H1 (cell line): ENCODE measurements at regions not wholly inside any gene's neighbourhood (a gene's known extent, or its start where the extent isn't known, plus 50 kb on each side); places are given as distances from the start of the nearest gene placed in this dataset.

Source experiments
- CTCF ChIA-PET: fragments of 300-600 bp; sonication (Branson Sonifier 250); formaldehyde crosslinking; loops from one replicate; lab custom pipeline; 2021; ENCODE audit not compliant: partially characterized antibody; lab: Charles Lee
- POLR2A ChIA-PET: fragments of 300-600 bp; sonication (Branson Sonifier 250); formaldehyde crosslinking; loops from one replicate; lab custom pipeline; 2021; ENCODE audit warnings: inconsistent platforms; ENCODE audit not compliant: partially characterized antibody; lab: Charles Lee
- DNase-seq, 2 experiments: peaks; one replicate each; pipeline versions ENCODE4 v3.0.0 to v3.0.0-alpha.2; 2010 to 2022; ENCODE audit warnings: low spot score in 2 of 2, low read depth in 1 of 2, mixed read lengths in 1 of 2
- FAIRE-seq: peaks from 2 replicates; lab custom pipeline; 2011; peaks lifted over from hg19 to GRCh38; lab: Jason Lieb, UNC
- H2AFZ ChIP-seq: 2 replicates; pipeline ENCODE4 v1.8.1; 2012; ENCODE audit warnings: low read length, inconsistent platforms
- H2AK5ac ChIP-seq: 2 replicates; pipeline ENCODE4 v1.6.1; 2013; ENCODE audit warnings: low read depth, low read length
- H2BK120ac ChIP-seq: replicated peaks from 2 replicates; pipeline ENCODE3; 2013; ENCODE audit warnings: low read depth, low read length, inconsistent platforms
- H2BK12ac ChIP-seq: 2 replicates; pipeline ENCODE4 v1.6.1; 2013; ENCODE audit warnings: low read depth, low read length
- H2BK15ac ChIP-seq: 2 replicates; pipeline ENCODE4 v1.6.1; 2013; ENCODE audit warnings: low read length
- H2BK20ac ChIP-seq: 2 replicates; pipeline ENCODE4 v1.6.1; 2013; ENCODE audit warnings: low read length
- H2BK5ac ChIP-seq: 2 replicates; pipeline ENCODE4 v1.6.1; 2013; ENCODE audit warnings: low read depth, low read length
- H3K14ac ChIP-seq: 2 replicates; pipeline ENCODE4 v1.6.1; 2013; ENCODE audit warnings: inconsistent platforms; ENCODE audit not compliant: insufficient read length
- H3K18ac ChIP-seq: 2 replicates; pipeline ENCODE4 v1.6.1; 2013; ENCODE audit warnings: low read length; ENCODE audit errors: extremely low read depth
- H3K23ac ChIP-seq: 2 replicates; pipeline ENCODE4 v1.6.1; 2013; ENCODE audit warnings: inconsistent platforms; ENCODE audit not compliant: insufficient read length
- H3K23me2 ChIP-seq: 2 replicates; pipeline ENCODE4 v1.6.1; 2013; ENCODE audit warnings: low read depth, low read length
- H3K27ac ChIP-seq: 2 replicates; pipeline ENCODE4 v1.6.1; 2011; ENCODE audit warnings: low read depth, low read length, inconsistent platforms
- H3K27me3 ChIP-seq, 4 experiments: replicated peaks in 1 of 4; 1 replicate in 1 of 4; 2 replicates in 3 of 4; pipeline versions ENCODE4 v1.6.1 to v1.8.1; 2011 to 2013; ENCODE audit warnings: low read length in 3 of 4, mild to moderate bottlenecking in 3 of 4, inconsistent platforms in 2 of 4, mixed read lengths in 2 of 4, moderate library complexity in 1 of 4; ENCODE audit not compliant: control insufficient read depth in 3 of 4, insufficient read depth in 3 of 4; ENCODE audit errors: extremely low read depth in 1 of 4
- H3K36me3 ChIP-seq, 4 experiments: 2 replicates each; pipeline versions ENCODE4 v1.6.1 to v1.8.1; 2011 to 2013; ENCODE audit warnings: mild to moderate bottlenecking in 4 of 4, low read length in 3 of 4, moderate library complexity in 2 of 4, control low read depth in 1 of 4, inconsistent platforms in 1 of 4; ENCODE audit not compliant: insufficient read depth in 4 of 4, control insufficient read depth in 2 of 4
- H3K4ac ChIP-seq: replicated peaks from 2 replicates; pipeline ENCODE3; 2013; ENCODE audit warnings: low read length, low read depth, mixed read lengths, inconsistent platforms; ENCODE audit not compliant: insufficient read length
- H3K4me1 ChIP-seq, 4 experiments: replicated peaks in 1 of 4; 1 replicate in 1 of 4; 2 replicates in 3 of 4; pipeline versions ENCODE4 v1.6.1 to v1.8.1; 2011 to 2013; ENCODE audit warnings: low read length in 3 of 4, inconsistent platforms in 2 of 4, mixed read lengths in 1 of 4; ENCODE audit not compliant: insufficient read depth in 4 of 4, control insufficient read depth in 3 of 4
- H3K4me2 ChIP-seq, 2 experiments: 2 replicates each; pipeline versions ENCODE4 v1.6.1 to v1.8.1; 2011 to 2013; ENCODE audit warnings: low read depth in 2 of 2, low read length in 2 of 2, control low read depth in 1 of 2, inconsistent platforms in 1 of 2, mild to moderate bottlenecking in 1 of 2; ENCODE audit not compliant: insufficient read depth in 1 of 2
- H3K4me3 ChIP-seq, 4 experiments: fragments of 200-600, 300-600 bp in 1 of 4; sonication (generic), shearing (Covaris generic), sonication (Bioruptor Twin) in 1 of 4; 2 replicates each; pipeline versions ENCODE4 v1.5.1 to v1.8.1; 2011 to 2016; ENCODE audit warnings: low read length in 4 of 4, low read depth in 3 of 4, control low read depth in 2 of 4, inconsistent platforms in 2 of 4, mild to moderate bottlenecking in 2 of 4, mixed read lengths in 1 of 4, moderate library complexity in 1 of 4; ENCODE audit not compliant: insufficient read depth in 2 of 4; ENCODE audit errors: extremely low read depth in 1 of 4
- H3K56ac ChIP-seq: replicated peaks from 2 replicates; pipeline ENCODE3; 2013; ENCODE audit warnings: low read depth, mild to moderate bottlenecking, mixed read lengths, low read length, inconsistent platforms; ENCODE audit not compliant: insufficient read length
- H3K79me1 ChIP-seq: 2 replicates; pipeline ENCODE4 v1.6.1; 2013; ENCODE audit warnings: low read depth, low read length, control low read depth
- H3K79me2 ChIP-seq, 2 experiments: 2 replicates each; pipeline versions ENCODE4 v1.6.1 to v1.8.1; 2012 to 2013; ENCODE audit warnings: low read length in 2 of 2, mild to moderate bottlenecking in 2 of 2, inconsistent platforms in 1 of 2; ENCODE audit not compliant: insufficient read depth in 2 of 2, control insufficient read depth in 1 of 2
- H3K9ac ChIP-seq, 4 experiments: replicated peaks in 1 of 4; 1 replicate in 1 of 4; 2 replicates in 3 of 4; pipeline versions ENCODE4 v1.6.1 to v1.8.1; 2011 to 2013; ENCODE audit warnings: low read depth in 3 of 4, low read length in 3 of 4, control low read depth in 2 of 4, mild to moderate bottlenecking in 2 of 4, moderate library complexity in 2 of 4, inconsistent platforms in 1 of 4; ENCODE audit errors: extremely low read depth in 1 of 4
- H3K9me3 ChIP-seq, 2 experiments: 2 replicates each; pipeline versions ENCODE4 v1.6.1 to v1.8.1; 2012 to 2013; ENCODE audit warnings: mild to moderate bottlenecking in 2 of 2, moderate library complexity in 2 of 2, control low read depth in 1 of 2, inconsistent platforms in 1 of 2, low read depth in 1 of 2, low read length in 1 of 2, mixed read lengths in 1 of 2; ENCODE audit not compliant: insufficient read depth in 2 of 2
- H4K20me1 ChIP-seq, 2 experiments: replicated peaks in 1 of 2; 2 replicates each; pipeline versions ENCODE3 to v1.8.1; 2011 to 2013; ENCODE audit warnings: inconsistent platforms in 2 of 2, low read length in 2 of 2, mild to moderate bottlenecking in 1 of 2; ENCODE audit not compliant: insufficient read depth in 2 of 2, control insufficient read depth in 1 of 2
- H4K5ac ChIP-seq: 2 replicates; pipeline ENCODE4 v1.6.1; 2013; ENCODE audit warnings: low read length, low read depth, mixed read lengths, inconsistent platforms; ENCODE audit not compliant: insufficient read length
- H4K8ac ChIP-seq: 2 replicates; pipeline ENCODE4 v1.8.0; 2013; ENCODE audit warnings: mild to moderate bottlenecking, moderate library complexity, low read length, inconsistent platforms; ENCODE audit not compliant: insufficient read depth; ENCODE audit errors: extremely low read depth
- H4K91ac ChIP-seq: replicated peaks from 2 replicates; pipeline ENCODE3; 2013; ENCODE audit warnings: low read length, mixed read lengths, inconsistent platforms; ENCODE audit not compliant: insufficient read length
- CBX5 ChIP-seq: fragments of 300-800, 300-1000 bp; sonication (generic); IDR thresholded peaks from 2 replicates; pipeline ENCODE4 v1.7.1; 2016; ENCODE audit warnings: antibody characterized with exemption, low read length, low read depth
- EZH2 ChIP-seq: fragments of 200-600 bp; sonication (generic); IDR thresholded peaks from 2 replicates; pipeline ENCODE4 v1.7.1; 2012; ENCODE audit warnings: low read depth, mild to moderate bottlenecking, moderate library complexity, low read length, inconsistent platforms; ENCODE audit not compliant: severe bottlenecking
- NANOG ChIP-seq: IDR thresholded peaks from 2 replicates; pipeline ENCODE4 v1.6.1; 2011; ENCODE audit warnings: low read length, low read depth, mild to moderate bottlenecking, inconsistent platforms; ENCODE audit not compliant: insufficient read depth, poor library complexity, severe bottlenecking
- PHF8 ChIP-seq: fragments of 200-600 bp; sonication (generic); conservative IDR thresholded peaks from 2 replicates; pipeline ENCODE4 v1.7.1; 2012; ENCODE audit warnings: low read depth, mild to moderate bottlenecking, inconsistent platforms, low read length, moderate library complexity
- POU5F1 ChIP-seq: IDR thresholded peaks from 2 replicates; pipeline ENCODE4 v1.6.1; 2011; ENCODE audit warnings: low read depth, mild to moderate bottlenecking, low read length, moderate library complexity
- RFX5 ChIP-seq: IDR thresholded peaks from 2 replicates; pipeline ENCODE4 v1.6.1; 2011; ENCODE audit warnings: low read depth, low read length, improper control_type of control experiment, borderline replicate concordance
- SIN3A ChIP-seq, 2 experiments: IDR thresholded peaks in 1 of 2; conservative IDR thresholded peaks in 1 of 2; 2 replicates each; pipeline ENCODE4 v1.6.1; 2011 to 2012; ENCODE audit warnings: low read length in 2 of 2, improper control_type of control experiment in 1 of 2, low read depth in 1 of 2, mild to moderate bottlenecking in 1 of 2
- SIRT6 ChIP-seq: IDR thresholded peaks from one replicate; pipeline ENCODE4 v1.7.1; 2012; ENCODE audit warnings: low read length, inconsistent platforms
- TCF12 ChIP-seq: IDR thresholded peaks from 2 replicates; pipeline ENCODE4 v1.6.1; 2011; ENCODE audit warnings: low read depth, mild to moderate bottlenecking, low read length
- YY1 ChIP-seq: IDR thresholded peaks from 2 replicates; pipeline ENCODE4 v1.6.1; 2011; ENCODE audit warnings: low read depth, mild to moderate bottlenecking, low read length
- WGBS, 2 experiments: shearing (Covaris generic) in 1 of 2; methylation state at CpG; one replicate each; pipeline versions ENCODE4 v1.1.6 to v1.1.7; 2013 to 2015; ENCODE audit warnings: low lambda C conversion rate in 2 of 2, mixed read lengths in 2 of 2, inconsistent platforms in 1 of 2, low coverage in 1 of 2, missing lambda C conversion rate in 1 of 2; ENCODE audit not compliant: insufficient replicate concordance in 2 of 2, insufficient coverage in 1 of 2, insufficient read length in 1 of 2; ENCODE audit errors: extremely low coverage in 1 of 2, missing lambda C conversion rate in 1 of 2; 5-methylcytosine and 5-hydroxymethylcytosine counted together
- TF ChIP-seq, protein P1 (sequence below): IDR thresholded peaks from 2 replicates; pipeline ENCODE4 v1.6.1; 2011; ENCODE audit warnings: low read length, improper control_type of control experiment
- TF ChIP-seq, protein P2 (sequence below): IDR thresholded peaks from 2 replicates; pipeline ENCODE4 v1.6.1; 2012; ENCODE audit warnings: inconsistent platforms

DNA sequence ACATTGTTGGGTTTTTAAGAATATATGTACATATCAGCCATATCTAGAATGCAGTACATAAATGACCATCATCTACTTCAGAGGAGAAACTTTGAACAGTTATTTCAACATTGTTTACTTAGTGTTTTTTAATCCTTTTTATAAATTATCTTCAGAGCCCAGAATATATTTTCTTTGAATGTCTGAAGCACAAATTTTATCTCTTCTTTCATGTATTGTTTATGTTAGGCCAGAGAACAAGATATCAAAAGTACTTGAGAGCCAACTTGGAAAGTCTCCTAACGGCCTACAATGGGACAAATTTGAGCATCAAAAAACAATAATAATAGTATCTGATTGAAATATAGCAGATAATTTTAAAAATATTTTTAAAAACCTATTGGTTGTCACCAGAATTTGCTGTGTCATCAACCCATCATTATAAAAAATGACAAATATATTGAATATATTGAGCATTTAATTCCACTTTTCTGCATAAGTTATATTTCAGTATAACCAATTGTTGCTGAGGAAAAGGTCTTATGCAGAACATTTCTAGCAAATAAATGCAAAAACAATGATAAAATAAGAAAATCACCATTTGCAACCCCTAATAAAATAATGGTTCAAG, 67.5 kb upstream of the CCNG1 start:
- no peak overlapping the region for H2BK15ac ChIP-seq
- no peak overlapping the region for H4K5ac ChIP-seq
- H3K23me2 ChIP-seq = no peaks in the 10 kb centered on the region
- H3K4me1 ChIP-seq = 0 out of 7 replicates have a peak, but pooled peaks cover 0 to 4% (median 0%) of the 10 kb centered on the region in 4 experiments
- no peaks in the 10 kb centered on the region for H3K27me3 ChIP-seq
- CTCF ChIA-PET = no interaction called here
- no peak overlapping the region for H3K23ac ChIP-seq
- H3K18ac ChIP-seq = no peak overlapping the region
- H2BK12ac ChIP-seq = no peak overlapping the region
- H4K91ac ChIP-seq = no peak overlapping the region
- H2BK120ac ChIP-seq = no peak overlapping the region
- no peak overlapping the region for H3K56ac ChIP-seq
- H2BK20ac ChIP-seq = no peak overlapping the region
- no peak overlapping the region for H2BK5ac ChIP-seq
- H3K79me2 ChIP-seq = no peaks in the 10 kb centered on the region
- no peak for DNase-seq
- no peak overlapping the region for H3K4ac ChIP-seq
- H3K4me2 ChIP-seq = no peak overlapping the region
- no peak overlapping the region for H3K9ac ChIP-seq
- H4K20me1 ChIP-seq = no peaks in the 10 kb centered on the region
- FAIRE-seq = no peak
- H3K9me3 ChIP-seq = no peaks in the 10 kb centered on the region
- no peak overlapping the region for H2AK5ac ChIP-seq
- no peak overlapping the region for H3K4me3 ChIP-seq
- H3K14ac ChIP-seq = no peak overlapping the region
- POLR2A ChIA-PET = no interaction called here
- H2AFZ ChIP-seq = no peak overlapping the region
- 77% methylated on average over 1 of the region's 1 CpG; no CpG with 5 or more reads in 1 of the 2 experiments for WGBS, 2 experiments
- H3K79me1 ChIP-seq = no peaks in the 10 kb centered on the region
- no peaks in the 10 kb centered on the region; a peak in 1 of 8 replicates for H3K36me3 ChIP-seq
- no peak overlapping the region for H4K8ac ChIP-seq
- TF ChIP-seq CBX5 (no peak), PHF8 (no peak), RFX5 (no peak), TCF12 (no peak), NANOG (no peak), SIN3A (conservative IDR thresholded peaks at IDR 0.05 in 1 of 2, IDR thresholded peaks at IDR 0.05 in 1 of 2; ENCODE audit: low read depth in 1 of 2, low read length in 2 of 2) (no peak), EZH2 (no peak), POU5F1 (no peak), YY1 (no peak), SIRT6 (no peak)
- TF ChIP-seq, protein P1, sequence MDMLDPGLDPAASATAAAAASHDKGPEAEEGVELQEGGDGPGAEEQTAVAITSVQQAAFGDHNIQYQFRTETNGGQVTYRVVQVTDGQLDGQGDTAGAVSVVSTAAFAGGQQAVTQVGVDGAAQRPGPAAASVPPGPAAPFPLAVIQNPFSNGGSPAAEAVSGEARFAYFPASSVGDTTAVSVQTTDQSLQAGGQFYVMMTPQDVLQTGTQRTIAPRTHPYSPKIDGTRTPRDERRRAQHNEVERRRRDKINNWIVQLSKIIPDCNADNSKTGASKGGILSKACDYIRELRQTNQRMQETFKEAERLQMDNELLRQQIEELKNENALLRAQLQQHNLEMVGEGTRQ = no peak
- TF ChIP-seq, protein P2, sequence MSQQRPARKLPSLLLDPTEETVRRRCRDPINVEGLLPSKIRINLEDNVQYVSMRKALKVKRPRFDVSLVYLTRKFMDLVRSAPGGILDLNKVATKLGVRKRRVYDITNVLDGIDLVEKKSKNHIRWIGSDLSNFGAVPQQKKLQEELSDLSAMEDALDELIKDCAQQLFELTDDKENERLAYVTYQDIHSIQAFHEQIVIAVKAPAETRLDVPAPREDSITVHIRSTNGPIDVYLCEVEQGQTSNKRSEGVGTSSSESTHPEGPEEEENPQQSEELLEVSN = no peak
- TF ChIP-seq, all 59 proteins: peak for 0
- H3K27ac ChIP-seq = no peak overlapping the region
